Erythroblast (primary cell): ENCODE measurements at regions not wholly inside any gene's neighbourhood (a gene's known extent, or its start where the extent isn't known, plus 50 kb on each side); places are given as distances from the start of the nearest gene placed in this dataset.

Source experiments
- GATA1 ChIP-seq: IDR thresholded peaks from 2 replicates; pipeline ENCODE4 v1.6.1; 2011; ENCODE audit warnings: low read depth, mild to moderate bottlenecking, control low read depth, low read length, moderate library complexity
- POLR2A ChIP-seq: IDR thresholded peaks from 2 replicates; pipeline ENCODE4 v1.6.1; 2011; ENCODE audit warnings: mild to moderate bottlenecking, low read length

- TF ChIP-seq POLR2A (no peak), GATA1 (no peak)
Observed at GRCh38 chr9:115183436-115183835, 65.5 kb upstream of the TNC start.
